Retinal pigment epithelial cell (primary cell): ENCODE measurements at regions not wholly inside any gene's neighbourhood (a gene's known extent, or its start where the extent isn't known, plus 50 kb on each side); places are given as distances from the start of the nearest gene placed in this dataset.

Experiments
- DNase-seq: peaks from one replicate; pipeline ENCODE4 v3.0.0-alpha.2; 2010; ENCODE audit warnings: low read depth
- H3K4me3 ChIP-seq: 2 replicates; pipeline ENCODE4 v1.5.1; 2011; ENCODE audit warnings: mild to moderate bottlenecking, low read length, control low read depth, moderate library complexity
- TF ChIP-seq, protein P1 (sequence below): conservative IDR thresholded peaks from 2 replicates; pipeline ENCODE4 v1.5.1; 2011; ENCODE audit warnings: low read depth, low read length, control low read depth, inconsistent platforms

DNA sequence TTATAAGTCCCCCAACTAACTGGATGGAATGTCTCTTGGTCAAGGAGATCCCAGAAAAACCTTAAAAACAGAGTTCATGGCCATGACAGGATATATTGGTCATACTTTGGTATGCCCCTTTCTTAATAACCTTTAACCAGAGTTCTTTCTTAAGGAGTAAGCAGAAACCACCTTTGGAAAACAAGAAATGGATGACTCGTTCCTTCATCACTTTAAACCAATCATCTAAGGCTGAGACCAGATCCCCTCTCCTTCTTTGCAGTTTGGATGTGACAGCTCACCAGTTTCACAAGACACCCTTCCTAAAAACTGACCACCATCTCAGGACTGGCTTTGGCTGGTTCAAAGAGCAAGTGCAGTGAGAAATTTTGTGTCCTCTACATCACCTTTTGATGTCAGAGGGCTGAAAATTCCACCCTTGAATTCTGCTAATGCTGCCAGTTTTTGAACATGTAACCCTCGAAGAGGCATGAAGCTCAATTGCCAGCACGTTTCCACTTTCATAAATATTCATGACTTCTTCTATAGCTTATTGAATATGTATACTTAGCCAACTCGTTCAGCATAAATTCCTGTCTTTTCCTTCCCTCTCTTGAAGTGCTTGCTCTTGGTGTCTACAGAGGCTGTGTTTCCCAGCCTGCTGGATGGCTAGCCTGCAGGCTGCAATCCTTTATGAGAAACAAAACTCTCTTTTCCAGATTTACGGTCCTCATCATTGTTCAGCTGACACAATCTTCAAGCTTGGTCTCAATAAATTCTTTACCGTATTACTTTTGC lies 1323.5 kb upstream of the TMEFF2 start:
- no peak overlapping the region for H3K4me3 ChIP-seq
- TF ChIP-seq, protein P1, sequence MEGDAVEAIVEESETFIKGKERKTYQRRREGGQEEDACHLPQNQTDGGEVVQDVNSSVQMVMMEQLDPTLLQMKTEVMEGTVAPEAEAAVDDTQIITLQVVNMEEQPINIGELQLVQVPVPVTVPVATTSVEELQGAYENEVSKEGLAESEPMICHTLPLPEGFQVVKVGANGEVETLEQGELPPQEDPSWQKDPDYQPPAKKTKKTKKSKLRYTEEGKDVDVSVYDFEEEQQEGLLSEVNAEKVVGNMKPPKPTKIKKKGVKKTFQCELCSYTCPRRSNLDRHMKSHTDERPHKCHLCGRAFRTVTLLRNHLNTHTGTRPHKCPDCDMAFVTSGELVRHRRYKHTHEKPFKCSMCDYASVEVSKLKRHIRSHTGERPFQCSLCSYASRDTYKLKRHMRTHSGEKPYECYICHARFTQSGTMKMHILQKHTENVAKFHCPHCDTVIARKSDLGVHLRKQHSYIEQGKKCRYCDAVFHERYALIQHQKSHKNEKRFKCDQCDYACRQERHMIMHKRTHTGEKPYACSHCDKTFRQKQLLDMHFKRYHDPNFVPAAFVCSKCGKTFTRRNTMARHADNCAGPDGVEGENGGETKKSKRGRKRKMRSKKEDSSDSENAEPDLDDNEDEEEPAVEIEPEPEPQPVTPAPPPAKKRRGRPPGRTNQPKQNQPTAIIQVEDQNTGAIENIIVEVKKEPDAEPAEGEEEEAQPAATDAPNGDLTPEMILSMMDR = no peak
- DNase-seq = no peak

DNA sequence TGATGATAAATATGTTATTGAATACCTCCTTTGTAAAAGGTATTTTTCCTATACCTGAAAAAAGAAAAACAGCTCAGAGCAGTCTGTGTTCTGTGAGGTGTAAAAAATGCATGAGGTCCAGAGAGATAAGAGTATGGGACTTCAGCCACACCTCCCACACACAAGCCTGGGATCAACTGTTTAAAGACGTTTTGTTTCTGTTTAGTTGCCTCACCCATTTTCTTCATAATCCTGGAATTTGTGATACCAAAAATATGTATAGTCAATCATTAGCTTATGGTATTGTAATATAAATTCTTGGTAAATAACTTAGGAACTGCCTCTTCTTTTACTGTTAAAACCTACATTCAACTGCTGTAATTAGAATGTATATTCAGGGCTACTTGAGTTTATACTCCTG lies 1322.9 kb upstream of the TMEFF2 start:
- TF ChIP-seq, protein P1 = no peak
- no peak for DNase-seq
- no peak overlapping the region for H3K4me3 ChIP-seq

GRCh38 chr2:193506035-193506434 lies 1311.3 kb upstream of the TMEFF2 start:
- TF ChIP-seq, protein P1 = no peak
- DNase-seq = no peak

DNA sequence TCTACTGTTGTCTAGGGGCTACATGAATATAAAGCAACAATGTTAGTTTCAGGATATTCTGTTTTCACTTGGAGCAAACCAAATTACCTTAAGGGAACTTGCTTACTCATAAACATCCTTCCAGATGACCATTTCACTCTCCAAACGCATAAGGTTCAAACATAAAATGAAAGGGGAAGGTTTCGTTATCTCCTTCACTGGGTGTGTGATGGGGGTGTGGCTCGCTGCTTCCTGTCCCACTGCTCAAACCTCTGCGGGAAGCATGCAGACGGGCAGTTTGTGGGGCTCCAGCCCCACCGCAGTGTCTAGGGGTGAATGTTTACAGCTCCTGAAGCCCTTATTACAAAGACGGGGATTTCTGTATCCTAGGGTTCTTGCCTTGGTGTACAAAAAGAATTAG lies 1310.9 kb upstream of the TMEFF2 start:
- H3K4me3 ChIP-seq = no peak overlapping the region
- DNase-seq = no peak
- TF ChIP-seq, protein P1 = no peak

More at GRCh38 chr2:193506035-193506434, 1311.3 kb upstream of the TMEFF2 start:
- no peak overlapping the region for H3K4me3 ChIP-seq

GRCh38 chr2:193502363-193503035 lies 1307.8 kb upstream of the TMEFF2 start:
- DNase-seq = no peak
- TF ChIP-seq, protein P1 = no peak
- no peak overlapping the region for H3K4me3 ChIP-seq

DNA sequence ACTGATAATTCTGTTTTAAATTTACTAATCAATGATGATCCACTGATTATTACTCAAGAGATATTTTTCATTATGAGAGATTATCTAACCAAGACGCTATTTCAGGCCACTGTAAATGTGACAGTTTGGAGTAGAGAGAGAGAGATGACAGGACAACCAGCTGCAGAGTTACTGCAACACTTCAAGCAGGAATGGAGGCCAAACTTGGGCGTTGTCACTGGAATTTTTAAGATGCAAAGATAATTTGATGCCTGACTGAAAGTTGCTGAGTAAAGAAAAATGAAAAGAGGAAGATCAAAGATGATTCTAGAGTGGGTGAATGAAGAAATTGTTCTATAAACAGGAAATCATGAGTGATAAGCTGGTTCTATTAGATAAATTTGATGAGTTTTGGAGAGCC lies 1302.1 kb upstream of the TMEFF2 start:
- H3K4me3 ChIP-seq = no peak overlapping the region
- TF ChIP-seq, protein P1 = no peak
- DNase-seq = no peak

DNA sequence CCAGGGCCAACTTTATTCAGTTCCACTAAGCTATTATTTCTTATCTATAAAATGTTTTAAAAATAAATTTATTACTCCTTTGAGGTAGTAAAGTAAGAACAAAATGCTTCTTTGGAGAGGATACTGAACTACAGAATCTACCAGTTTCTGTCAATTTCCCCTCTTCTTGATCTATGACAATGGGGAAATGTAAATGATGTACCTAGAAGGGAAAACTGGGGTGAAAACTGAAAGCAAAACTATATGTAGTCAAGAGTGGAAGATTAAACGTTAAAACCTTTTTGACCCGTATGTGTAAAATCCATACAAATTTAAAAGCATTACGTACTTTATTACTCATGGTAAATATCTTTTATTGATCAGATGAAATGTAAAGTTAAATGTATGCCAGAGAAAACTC lies 1287.8 kb upstream of the TMEFF2 start:
- no peak for DNase-seq
- H3K4me3 ChIP-seq = no peak overlapping the region
- TF ChIP-seq, protein P1 = no peak
